ENCODE measurements at regions not wholly inside any gene's neighbourhood (a gene's known extent, or its start where the extent isn't known, plus 50 kb on each side); places are given as distances from the start of the nearest gene placed in this dataset.

DNA sequence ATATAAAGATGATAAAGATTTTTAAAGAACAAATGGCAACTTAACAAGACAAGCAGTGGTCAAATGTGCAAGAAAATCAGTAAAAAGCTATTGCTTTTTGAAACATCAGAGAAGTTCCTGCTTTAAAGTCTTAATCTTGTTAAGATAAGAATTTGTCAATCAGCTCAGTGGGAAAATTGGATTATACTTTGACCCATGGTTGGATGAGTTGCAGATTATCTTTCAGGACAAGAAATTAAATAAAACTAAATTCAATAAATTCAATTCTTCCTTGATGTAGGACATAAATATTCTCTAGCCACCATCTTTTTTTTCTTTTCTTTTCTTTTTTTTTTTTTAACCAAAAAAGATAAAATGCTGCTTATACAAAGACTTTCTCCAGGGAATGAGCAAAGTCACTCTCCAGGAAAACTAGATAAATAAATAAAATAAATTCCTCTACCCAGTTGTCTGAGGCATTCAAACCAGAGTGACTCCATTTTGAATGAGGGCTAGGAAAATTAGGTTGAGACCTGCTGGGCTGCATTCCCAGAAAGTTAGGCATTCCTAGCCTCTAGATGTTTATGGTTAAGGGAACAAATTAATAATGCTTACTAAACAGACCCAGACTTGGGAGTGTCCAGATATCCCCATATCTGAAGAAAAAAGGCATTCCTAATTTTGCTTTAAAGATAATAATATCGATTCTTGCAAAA lies 211.2 kb downstream of the SNCA start:
- FAIRE-seq (no peak), DNase-seq (ENCODE audit: insufficient read length) (no peak)
- TF ChIP-seq POLR2A (IDR thresholded peaks at IDR 0.05; ENCODE audit: low read depth, low read length) (no peak), TAF1 (IDR thresholded peaks at IDR 0.05; ENCODE audit: borderline replicate concordance, low read depth, low read length) (no peak), POLR2AphosphoS5 (IDR thresholded peaks at IDR 0.05; ENCODE audit: low read depth, low read length) (no peak)

DNA sequence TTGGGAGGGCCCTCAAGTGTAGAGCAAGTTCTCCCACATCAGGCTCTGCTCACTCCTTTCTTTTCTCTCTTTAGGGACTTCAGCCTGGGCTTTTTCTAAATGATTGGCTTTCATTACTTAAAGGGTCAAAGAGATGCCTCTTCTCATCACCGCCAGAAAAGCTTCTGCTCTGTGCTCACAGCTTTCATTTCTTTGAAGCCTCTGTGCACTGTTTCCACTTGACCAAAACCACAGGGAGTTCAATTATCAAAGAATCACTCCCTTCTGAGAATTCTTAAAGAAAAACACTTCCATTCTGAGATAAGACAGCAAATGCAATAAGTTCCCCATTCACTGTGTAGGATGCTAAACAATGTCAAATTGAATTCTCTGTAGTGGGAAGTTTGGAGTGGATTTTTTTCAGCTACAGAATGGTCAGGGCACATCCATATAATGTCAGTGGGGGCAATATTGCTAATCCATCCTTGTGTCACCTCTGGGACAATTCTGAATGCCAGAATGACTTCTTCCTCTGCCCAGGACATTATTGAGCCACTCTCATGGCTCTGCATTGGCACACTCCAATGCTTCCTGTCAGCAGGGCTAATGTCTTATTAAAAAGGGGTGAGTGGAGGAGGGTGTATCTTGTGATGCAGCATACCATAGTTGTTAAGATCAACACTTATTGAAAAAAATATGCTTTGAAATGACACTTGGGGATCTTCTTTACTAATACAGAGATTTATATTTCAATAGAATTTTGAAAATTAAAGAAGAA lies 217.6 kb downstream of the SNCA start:
- TF ChIP-seq POLR2A (IDR thresholded peaks at IDR 0.05; ENCODE audit: low read depth, low read length) (no peak), POLR2AphosphoS5 (IDR thresholded peaks at IDR 0.05; ENCODE audit: low read depth, low read length) (no peak), TAF1 (IDR thresholded peaks at IDR 0.05; ENCODE audit: borderline replicate concordance, low read depth, low read length) (no peak)
- no peak for DNase-seq (ENCODE audit: insufficient read length)
- no peak for FAIRE-seq

DNA sequence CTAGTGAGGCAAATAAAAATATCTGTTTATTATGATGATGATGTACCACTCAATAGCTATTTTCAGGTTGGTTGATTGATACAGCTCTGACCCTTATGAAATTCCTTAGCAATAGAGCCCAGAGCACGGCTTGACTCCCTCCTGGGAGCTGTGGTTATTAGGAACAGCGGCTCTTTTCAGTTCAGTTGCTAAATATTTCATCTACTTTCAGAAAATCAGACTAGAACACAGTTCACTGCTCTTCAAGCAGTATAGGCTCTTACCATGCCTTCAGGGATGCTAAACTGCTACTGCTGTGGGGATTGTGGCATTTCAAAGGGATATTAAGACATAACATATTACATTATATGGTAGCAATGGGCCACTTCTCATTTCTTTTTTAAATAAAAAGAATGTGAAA lies 218.8 kb downstream of the SNCA start:
- FAIRE-seq (no peak), DNase-seq (ENCODE audit: insufficient read length) (no peak)
- TF ChIP-seq POLR2AphosphoS5 (IDR thresholded peaks at IDR 0.05; ENCODE audit: low read depth, low read length) (no peak), POLR2A (IDR thresholded peaks at IDR 0.05; ENCODE audit: low read depth, low read length) (no peak), TAF1 (IDR thresholded peaks at IDR 0.05; ENCODE audit: borderline replicate concordance, low read depth, low read length) (no peak)

DNA sequence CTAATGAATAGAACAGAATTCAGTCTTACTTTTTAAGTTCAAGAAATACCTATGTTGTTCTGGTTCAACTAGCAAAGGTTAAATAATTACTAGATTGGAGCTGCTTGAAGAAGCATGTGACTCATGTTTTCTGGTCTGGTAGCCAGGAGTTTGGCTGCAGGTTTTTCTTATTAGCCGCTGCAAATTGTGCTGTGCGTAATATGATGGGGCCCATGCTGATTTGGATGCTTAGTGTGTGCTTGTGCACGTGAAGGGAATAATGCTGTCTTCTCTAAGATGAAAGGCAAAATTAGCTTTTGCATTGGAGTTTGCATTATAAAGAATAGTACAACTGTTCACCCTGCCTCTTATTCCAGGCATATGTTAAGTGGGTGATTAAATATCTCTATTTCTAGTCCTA lies 219.6 kb downstream of the SNCA start:
- TF ChIP-seq POLR2A (IDR thresholded peaks at IDR 0.05; ENCODE audit: low read depth, low read length): no peak
- no peak for TF ChIP-seq TAF1 (IDR thresholded peaks at IDR 0.05; ENCODE audit: borderline replicate concordance, low read depth, low read length)
- no peak for TF ChIP-seq POLR2AphosphoS5 (IDR thresholded peaks at IDR 0.05; ENCODE audit: low read depth, low read length)
- DNase-seq (ENCODE audit: insufficient read length): no peak
- no peak for FAIRE-seq

DNA sequence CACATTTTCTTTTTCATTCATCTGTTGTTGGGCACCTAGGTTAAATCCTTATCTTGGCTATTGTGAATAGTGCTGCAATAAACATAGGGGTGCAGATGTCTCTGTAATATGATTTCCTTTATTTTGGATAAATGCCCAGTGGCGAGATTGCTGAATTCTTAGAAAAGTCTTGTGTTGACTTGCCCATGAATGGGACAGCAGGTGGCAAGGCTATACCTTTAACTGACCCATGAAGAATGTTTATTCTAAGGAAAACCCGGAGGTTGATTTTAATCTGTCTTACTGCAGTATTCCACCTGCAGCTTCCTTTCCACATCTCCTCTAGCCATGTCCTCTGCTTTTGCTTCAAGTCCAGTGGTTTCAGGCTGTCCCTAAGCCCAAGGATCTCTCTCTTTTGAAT lies 220.6 kb downstream of the SNCA start:
- no peak for FAIRE-seq
- no peak for DNase-seq (ENCODE audit: insufficient read length)
- no peak for TF ChIP-seq POLR2AphosphoS5 (IDR thresholded peaks at IDR 0.05; ENCODE audit: low read depth, low read length)
- TF ChIP-seq TAF1 (IDR thresholded peaks at IDR 0.05; ENCODE audit: borderline replicate concordance, low read depth, low read length): no peak
- no peak for TF ChIP-seq POLR2A (IDR thresholded peaks at IDR 0.05; ENCODE audit: low read depth, low read length)

DNA sequence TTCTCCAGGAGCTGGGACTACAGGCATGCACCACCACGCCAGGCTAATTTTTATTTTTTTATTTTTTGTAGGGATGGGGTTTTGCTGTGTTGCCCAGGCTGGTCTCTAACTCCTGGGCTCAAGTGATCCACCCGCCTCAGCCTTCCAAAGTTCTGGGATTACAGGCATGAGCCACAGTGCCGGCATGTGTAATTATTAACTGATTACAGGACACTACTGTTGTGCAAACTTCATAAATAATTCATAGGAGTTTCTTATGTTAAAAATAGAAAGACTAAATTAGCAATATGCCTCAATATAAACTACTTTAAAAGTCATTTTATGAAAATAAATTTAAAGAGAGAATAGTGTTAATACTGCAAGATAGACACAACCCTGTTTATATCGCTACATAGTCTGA lies 221.9 kb downstream of the SNCA start:
- no peak for TF ChIP-seq POLR2AphosphoS5 (IDR thresholded peaks at IDR 0.05; ENCODE audit: low read depth, low read length)
- TF ChIP-seq TAF1 (IDR thresholded peaks at IDR 0.05; ENCODE audit: borderline replicate concordance, low read depth, low read length): no peak
- TF ChIP-seq POLR2A (IDR thresholded peaks at IDR 0.05; ENCODE audit: low read depth, low read length): no peak
- no peak for FAIRE-seq
- no peak for DNase-seq (ENCODE audit: insufficient read length)

DNA sequence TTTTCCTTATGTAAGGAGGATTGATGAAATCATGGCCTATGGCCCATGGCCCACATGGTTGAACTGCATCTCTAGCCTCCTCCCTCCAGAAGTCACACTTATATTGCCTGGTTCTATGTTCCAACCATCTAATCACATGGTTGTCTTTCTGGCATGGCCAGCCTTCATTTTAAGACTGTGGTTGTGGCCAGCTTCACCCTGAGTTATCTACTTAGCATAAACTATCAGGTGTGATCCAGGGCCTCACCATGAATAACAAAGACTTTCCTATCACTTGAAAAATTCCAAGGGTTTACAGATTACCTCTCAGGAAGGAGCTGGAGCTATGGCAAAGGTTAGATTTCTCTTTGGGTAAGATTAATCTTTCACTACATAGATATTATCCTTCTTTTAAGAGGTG lies 222.8 kb downstream of the SNCA start:
- no peak for DNase-seq (ENCODE audit: insufficient read length)
- FAIRE-seq: no peak
- no peak for TF ChIP-seq TAF1 (IDR thresholded peaks at IDR 0.05; ENCODE audit: borderline replicate concordance, low read depth, low read length)
- no peak for TF ChIP-seq POLR2AphosphoS5 (IDR thresholded peaks at IDR 0.05; ENCODE audit: low read depth, low read length)
- no peak for TF ChIP-seq POLR2A (IDR thresholded peaks at IDR 0.05; ENCODE audit: low read depth, low read length)

DNA sequence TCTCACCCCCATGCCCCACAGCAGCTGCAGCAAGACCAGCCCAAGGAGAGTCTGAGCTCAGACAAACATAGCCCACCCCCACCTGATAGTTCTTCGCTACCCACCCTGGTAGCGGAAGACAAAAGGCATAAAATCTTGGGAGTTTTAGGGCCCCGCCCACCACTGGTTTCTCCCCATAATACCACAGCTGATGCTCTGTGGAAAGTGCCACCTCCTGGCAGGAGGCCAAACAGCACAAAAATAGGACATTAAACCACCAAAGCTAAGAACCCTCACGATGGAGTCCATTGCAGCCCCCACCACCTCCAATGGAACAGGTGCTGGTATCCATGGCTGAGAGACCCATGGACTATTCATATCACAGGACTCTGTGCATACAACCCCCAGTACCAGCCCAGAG lies 226.7 kb downstream of the SNCA start:
- FAIRE-seq (no peak), DNase-seq (ENCODE audit: insufficient read length) (no peak)
- no peak for TF ChIP-seq POLR2AphosphoS5 (IDR thresholded peaks at IDR 0.05; ENCODE audit: low read depth, low read length)
- TF ChIP-seq TAF1 (IDR thresholded peaks at IDR 0.05; ENCODE audit: borderline replicate concordance, low read depth, low read length): no peak
- no peak for TF ChIP-seq POLR2A (IDR thresholded peaks at IDR 0.05; ENCODE audit: low read depth, low read length)

DNA sequence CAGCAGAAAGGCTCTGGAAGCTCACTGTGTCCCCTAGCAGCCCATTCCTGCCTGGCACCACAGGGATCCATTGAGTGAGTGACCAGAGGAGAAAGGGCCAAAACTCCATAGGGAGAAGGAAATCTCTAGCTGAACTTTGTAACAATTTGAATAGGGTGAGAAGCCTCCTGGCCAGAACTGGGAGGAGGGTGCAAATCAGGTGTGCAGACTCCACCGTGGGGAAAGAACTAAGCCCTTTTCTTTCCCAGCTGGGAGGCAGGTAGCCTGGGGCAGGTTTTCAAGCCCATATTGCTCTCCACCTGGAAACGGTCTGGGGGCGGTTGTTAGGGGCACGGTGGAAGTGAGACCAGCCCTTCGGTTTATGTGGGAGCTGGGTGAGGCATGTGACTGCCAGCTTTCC lies 227.2 kb downstream of the SNCA start:
- TF ChIP-seq TAF1 (IDR thresholded peaks at IDR 0.05; ENCODE audit: borderline replicate concordance, low read depth, low read length): no peak
- TF ChIP-seq POLR2A (IDR thresholded peaks at IDR 0.05; ENCODE audit: low read depth, low read length): no peak
- TF ChIP-seq POLR2AphosphoS5 (IDR thresholded peaks at IDR 0.05; ENCODE audit: low read depth, low read length): no peak
- FAIRE-seq: no peak
- no peak for DNase-seq (ENCODE audit: insufficient read length)

DNA sequence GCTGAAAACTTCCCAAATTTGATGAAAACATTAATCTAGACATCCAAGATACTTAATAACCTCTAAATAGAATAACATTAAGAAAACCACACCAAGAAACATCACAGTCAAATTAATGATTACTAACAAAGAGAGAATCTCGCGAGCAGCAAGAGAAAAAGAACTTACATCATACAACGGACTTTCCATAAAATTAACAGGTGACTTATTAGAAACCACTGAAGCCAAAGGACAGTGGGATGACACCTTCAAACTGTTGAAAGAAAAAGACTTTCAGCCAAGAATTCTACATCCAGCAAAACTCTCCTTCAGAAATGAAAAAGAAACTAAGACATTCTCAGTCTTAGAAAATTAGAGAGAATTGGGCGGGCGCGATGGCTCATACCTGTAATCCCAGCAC lies 232.0 kb downstream of the SNCA start:
- DNase-seq (ENCODE audit: insufficient read length) (no peak), FAIRE-seq (no peak)
- TF ChIP-seq TAF1 (IDR thresholded peaks at IDR 0.05; ENCODE audit: borderline replicate concordance, low read depth, low read length) (no peak), POLR2A (IDR thresholded peaks at IDR 0.05; ENCODE audit: low read depth, low read length) (no peak), POLR2AphosphoS5 (IDR thresholded peaks at IDR 0.05; ENCODE audit: low read depth, low read length) (no peak)

DNA sequence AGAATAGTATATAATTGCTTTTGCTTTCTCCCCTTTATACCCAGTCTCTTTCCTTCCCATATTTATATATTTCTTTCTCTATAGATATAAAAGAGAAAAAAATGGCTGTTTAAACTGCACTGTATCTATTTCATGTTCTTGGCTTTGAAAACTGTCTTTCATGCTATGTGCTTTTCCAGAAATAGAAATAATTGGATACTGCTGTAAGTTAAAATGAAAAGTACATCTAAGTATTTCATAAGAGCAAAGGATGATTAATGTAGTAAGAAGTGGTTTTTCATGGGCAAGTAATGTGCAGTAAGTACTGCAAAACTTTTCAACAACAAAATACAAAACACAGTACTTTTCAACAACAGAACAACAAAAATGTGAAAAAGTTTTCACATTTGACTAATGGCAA lies 237.9 kb downstream of the SNCA start:
- FAIRE-seq (no peak), DNase-seq (ENCODE audit: insufficient read length) (no peak)
- TF ChIP-seq POLR2A (IDR thresholded peaks at IDR 0.05; ENCODE audit: low read depth, low read length) (no peak), POLR2AphosphoS5 (IDR thresholded peaks at IDR 0.05; ENCODE audit: low read depth, low read length) (no peak), TAF1 (IDR thresholded peaks at IDR 0.05; ENCODE audit: borderline replicate concordance, low read depth, low read length) (no peak)

DNA sequence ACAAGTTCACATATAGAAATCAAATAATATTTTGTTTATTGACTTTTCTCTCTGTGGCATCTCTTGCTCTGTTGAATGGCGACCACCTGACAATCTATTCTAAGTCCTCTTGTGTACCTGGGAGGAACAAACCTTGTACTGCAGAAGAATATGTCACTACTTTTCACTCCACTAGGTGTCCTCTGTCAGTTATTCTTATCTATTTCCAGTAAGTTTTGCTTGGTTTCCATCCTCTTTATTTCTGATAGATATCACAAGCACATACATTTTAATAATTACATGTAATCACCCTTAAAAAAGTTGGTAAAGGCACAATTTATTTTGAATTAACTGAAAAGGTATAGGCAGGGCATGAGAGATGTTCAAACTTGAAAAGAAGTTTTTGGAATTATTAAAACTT lies 238.4 kb downstream of the SNCA start:
- no peak for FAIRE-seq
- no peak for DNase-seq (ENCODE audit: insufficient read length)
- TF ChIP-seq TAF1 (IDR thresholded peaks at IDR 0.05; ENCODE audit: borderline replicate concordance, low read depth, low read length) (no peak), POLR2A (IDR thresholded peaks at IDR 0.05; ENCODE audit: low read depth, low read length) (no peak), POLR2AphosphoS5 (IDR thresholded peaks at IDR 0.05; ENCODE audit: low read depth, low read length) (no peak)

All from GM12892 (cell line).